ENCODE measurements at regions not wholly inside any gene's neighbourhood (a gene's known extent, or its start where the extent isn't known, plus 50 kb on each side); places are given as distances from the start of the nearest gene placed in this dataset.

GRCh38 chr4:127080141-127080540 is 552.6 kb upstream of the INTU start:
- TF ChIP-seq CTCF (IDR thresholded peaks at IDR 0.05), result no peak
- TF ChIP-seq EP300 (IDR thresholded peaks at IDR 0.05), result no peak
- no peak for TF ChIP-seq POLR2AphosphoS5 (IDR thresholded peaks at IDR 0.05)
- no peak for TF ChIP-seq POLR2A (IDR thresholded peaks at IDR 0.05)

All from suprapubic skin (tissue), 4 donors.